ENCODE measurements at regions not wholly inside any gene's neighbourhood (a gene's known extent, or its start where the extent isn't known, plus 50 kb on each side); places are given as distances from the start of the nearest gene placed in this dataset.

- Histone ChIP-seq H3K27me3 (ENCODE audit: insufficient read depth in 3 of 3, low read length in 2 of 3) (no peaks in the 10 kb centered on the region), H3K27ac (no peak overlapping the region), H3K4me3 (no peak overlapping the region), H3K9me3 (no peaks in the 10 kb centered on the region), H3K36me3 (ENCODE audit: insufficient read depth in 1 of 2, low read depth in 1 of 2) (no peaks in the 10 kb centered on the region), H3K4me1 (no peaks in the 10 kb centered on the region)
- WGBS, 3 donors = 28 to 49% (median 46%) methylated on average over 1 of the region's 1 CpG
- intact Hi-C loops (cut with DNase I) = no loop called here
- DNase-seq = no peak
- ATAC-seq = no peak
- no peak for TF ChIP-seq CTCF (IDR thresholded peaks at IDR 0.05)
These were observed 208.2 kb upstream of the EPHA4 start for GRCh38 chr2:221780281-221780688.

GRCh38 chr2:221779614-221780067 is 207.5 kb upstream of the EPHA4 start:
- TF ChIP-seq CTCF (IDR thresholded peaks at IDR 0.05) = no peak
- Histone ChIP-seq H3K27ac (no peak overlapping the region), H3K9me3 (no peaks in the 10 kb centered on the region), H3K27me3 (ENCODE audit: insufficient read depth in 3 of 3, low read length in 2 of 3) (no peaks in the 10 kb centered on the region), H3K36me3 (ENCODE audit: insufficient read depth in 1 of 2, low read depth in 1 of 2) (no peaks in the 10 kb centered on the region), H3K4me3 (no peak overlapping the region), H3K4me1 (no peaks in the 10 kb centered on the region)
- ATAC-seq = no peak
- peak in 1 of 2 donors; percentile 37 for DNase-seq
- 53 to 69% (median 56%) methylated on average over 4 of the region's 4 CpGs for WGBS, 3 donors
- intact Hi-C loops (cut with DNase I) = no loop called here

- H3K27ac ChIP-seq = no peak overlapping the region
- 78 to 81% (median 81%) methylated on average over 4 of the region's 4 CpGs for WGBS, 3 donors
- intact Hi-C loops (cut with DNase I) = no loop called here
These were observed 205.9 kb upstream of the EPHA4 start for GRCh38 chr2:221778025-221778424.

GRCh38 chr2:221777119-221777518 is 205.0 kb upstream of the EPHA4 start:
- no peak for ATAC-seq
- Histone ChIP-seq H3K4me1 (no peaks in the 10 kb centered on the region), H3K27me3 (ENCODE audit: insufficient read depth in 3 of 3, low read length in 2 of 3) (no peaks in the 10 kb centered on the region), H3K4me3 (no peak overlapping the region), H3K36me3 (ENCODE audit: insufficient read depth in 1 of 2, low read depth in 1 of 2) (no peaks in the 10 kb centered on the region), H3K27ac (no peak overlapping the region), H3K9me3 (no peaks in the 10 kb centered on the region)
- WGBS, 3 donors = 49 to 93% (median 85%) methylated on average over 1 of the region's 1 CpG
- no peak for TF ChIP-seq CTCF (IDR thresholded peaks at IDR 0.05)
- no peak for DNase-seq
- intact Hi-C loops (cut with DNase I) = no loop called here

More at GRCh38 chr2:221778025-221778424, 205.9 kb upstream of the EPHA4 start:
- TF ChIP-seq CTCF (IDR thresholded peaks at IDR 0.05) = no peak
- DNase-seq (no peak), ATAC-seq (no peak)
- no peaks in the 10 kb centered on the region for H3K9me3 ChIP-seq
- H3K36me3 ChIP-seq (ENCODE audit: insufficient read depth in 1 of 2, low read depth in 1 of 2) = no peaks in the 10 kb centered on the region
- H3K4me3 ChIP-seq = no peak overlapping the region
- H3K4me1 ChIP-seq = no peaks in the 10 kb centered on the region
- no peaks in the 10 kb centered on the region for H3K27me3 ChIP-seq (ENCODE audit: insufficient read depth in 3 of 3, low read length in 2 of 3)

- Histone ChIP-seq H3K4me3 (no peak overlapping the region), H3K27me3 (ENCODE audit: insufficient read depth in 3 of 3, low read length in 2 of 3) (no peaks in the 10 kb centered on the region), H3K9me3 (no peaks in the 10 kb centered on the region), H3K27ac (no peak overlapping the region), H3K36me3 (ENCODE audit: insufficient read depth in 1 of 2, low read depth in 1 of 2) (no peaks in the 10 kb centered on the region), H3K4me1 (no peaks in the 10 kb centered on the region)
- intact Hi-C loops (cut with DNase I) = no loop called here
- DNase-seq (no peak), ATAC-seq (no peak)
- 56 to 60% (median 60%) methylated on average over 12 of the region's 12 CpGs for WGBS, 3 donors
- TF ChIP-seq CTCF (IDR thresholded peaks at IDR 0.05) = no peak
These were observed 203.0 kb upstream of the EPHA4 start for GRCh38 chr2:221775096-221775495.

All from psoas muscle (tissue), 7 donors.